Endothelial cell of umbilical vein (primary cell): ENCODE measurements at regions not wholly inside any gene's neighbourhood (a gene's known extent, or its start where the extent isn't known, plus 50 kb on each side); places are given as distances from the start of the nearest gene placed in this dataset.

Source experiments
- EZH2 ChIP-seq: IDR thresholded peaks from 2 replicates; pipeline ENCODE4 v1.6.1; 2012; ENCODE audit warnings: borderline replicate concordance, low read depth, mild to moderate bottlenecking, moderate library complexity, low read length, inconsistent platforms; ENCODE audit not compliant: severe bottlenecking
- JUN ChIP-seq: IDR thresholded peaks from 2 replicates; pipeline ENCODE4 v1.6.1; 2011; ENCODE audit warnings: borderline replicate concordance, low read depth; ENCODE audit not compliant: insufficient read length, insufficient read depth

DNA sequence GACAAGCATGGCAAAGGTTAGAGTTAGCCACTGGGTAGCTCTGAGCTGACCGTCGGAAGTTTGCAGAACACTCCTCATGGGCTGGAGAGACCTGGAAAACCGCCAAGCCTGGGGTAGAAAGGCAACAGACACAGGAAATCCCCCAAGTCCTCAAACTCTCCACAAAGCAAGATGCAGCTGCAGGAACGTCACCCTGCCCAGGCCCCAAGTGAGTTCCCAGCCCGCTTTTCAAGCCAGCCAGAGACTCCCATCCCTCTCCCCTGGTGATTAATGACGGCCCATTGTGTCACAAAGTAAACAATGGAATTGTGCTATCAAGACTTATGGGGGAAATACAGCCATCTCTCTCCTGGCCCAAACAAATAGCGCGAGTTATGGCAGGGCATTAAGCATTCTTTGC lies 633.0 kb downstream of the TBC1D22A start:
- TF ChIP-seq EZH2 (no peak), JUN (no peak)
